NCI-H82 treated with DMSO at 0.1 percent for 48 hours (cell line): ENCODE measurements at regions not wholly inside any gene's neighbourhood (a gene's known extent, or its start where the extent isn't known, plus 50 kb on each side); places are given as distances from the start of the nearest gene placed in this dataset.

ENCODE experiments used
- DNase-seq: peaks from one replicate; lab custom pipeline; 2025; ENCODE audit not compliant: unreplicated experiment; lab: John Stamatoyannopoulos, UW

- DNase-seq: no peak
Observed at GRCh38 chr6:1096967-1097765, 214.7 kb upstream of the FOXQ1 start.

GRCh38 chr6:1094306-1094705, 217.6 kb upstream of the FOXQ1 start:
- no peak for DNase-seq

GRCh38 chr6:1091900-1092299, 220.0 kb upstream of the FOXQ1 start:
- DNase-seq: no peak

- no peak for DNase-seq
Observed at GRCh38 chr6:1089859-1090258, 222.0 kb upstream of the FOXQ1 start.

- DNase-seq: no peak
Observed at GRCh38 chr6:1088492-1089001, 223.4 kb upstream of the FOXQ1 start.

GRCh38 chr6:1087154-1087843, 224.6 kb upstream of the FOXQ1 start:
- no peak for DNase-seq

- no peak for DNase-seq
Observed at GRCh38 chr6:1086446-1087153, 225.3 kb upstream of the FOXQ1 start.

- DNase-seq: peak; percentile 17
Observed at GRCh38 chr6:1082285-1082935, 229.5 kb upstream of the FOXQ1 start.

GRCh38 chr6:1081551-1082284, 230.2 kb upstream of the FOXQ1 start:
- DNase-seq: no peak

- no peak for DNase-seq
Observed at GRCh38 chr6:1080453-1081337, 231.2 kb upstream of the FOXQ1 start.

- DNase-seq: no peak
Observed at GRCh38 chr6:1079525-1079924, 232.4 kb upstream of the FOXQ1 start.

GRCh38 chr6:1077478-1078416, 234.2 kb upstream of the FOXQ1 start:
- no peak for DNase-seq

- no peak for DNase-seq
Observed at GRCh38 chr6:1076531-1077459, 235.1 kb upstream of the FOXQ1 start.

GRCh38 chr6:1075880-1076279, 236.0 kb upstream of the FOXQ1 start:
- DNase-seq: no peak

- no peak for DNase-seq
Observed at GRCh38 chr6:1075444-1075843, 236.5 kb upstream of the FOXQ1 start.

- no peak for DNase-seq
Observed at GRCh38 chr6:1070085-1070521, 241.8 kb upstream of the FOXQ1 start.

- DNase-seq: no peak
Observed at GRCh38 chr6:1068905-1069304, 243.0 kb upstream of the FOXQ1 start.
